ENCODE measurements at regions not wholly inside any gene's neighbourhood (a gene's known extent, or its start where the extent isn't known, plus 50 kb on each side); places are given as distances from the start of the nearest gene placed in this dataset.

GRCh38 chr7:26493737-26494428 is 202.2 kb downstream of the SNX10 start:
- no peak overlapping the region for H3K4me3 ChIP-seq (ENCODE audit: low read length)
- no peak for TF ChIP-seq CTCF (conservative IDR thresholded peaks at IDR 0.05; ENCODE audit: low read depth, low read length)
- no peak for DNase-seq (ENCODE audit: low read depth)

- TF ChIP-seq CTCF (conservative IDR thresholded peaks at IDR 0.05; ENCODE audit: low read depth, low read length): no peak
- DNase-seq (ENCODE audit: low read depth): no peak
- no peak overlapping the region for H3K4me3 ChIP-seq (ENCODE audit: low read length)
Measured at GRCh38 chr7:26495569-26495968, 203.9 kb downstream of the SNX10 start.

GRCh38 chr7:26497801-26498596 is 206.3 kb downstream of the SNX10 start:
- no peak for DNase-seq (ENCODE audit: low read depth)
- TF ChIP-seq CTCF (conservative IDR thresholded peaks at IDR 0.05; ENCODE audit: low read depth, low read length): no peak
- H3K4me3 ChIP-seq (ENCODE audit: low read length): no peak overlapping the region

- H3K4me3 ChIP-seq (ENCODE audit: low read length): no peak overlapping the region
- no peak for TF ChIP-seq CTCF (conservative IDR thresholded peaks at IDR 0.05; ENCODE audit: low read depth, low read length)
- no peak for DNase-seq (ENCODE audit: low read depth)
Measured at GRCh38 chr7:26499315-26499897, 207.7 kb downstream of the SNX10 start.

GRCh38 chr7:26500749-26501352 is 209.2 kb downstream of the SNX10 start:
- TF ChIP-seq CTCF (conservative IDR thresholded peaks at IDR 0.05; ENCODE audit: low read depth, low read length): peak; percentile 61
- no peak overlapping the region for H3K4me3 ChIP-seq (ENCODE audit: low read length)
- DNase-seq (ENCODE audit: low read depth): peak; percentile 3

- no peak for TF ChIP-seq CTCF (conservative IDR thresholded peaks at IDR 0.05; ENCODE audit: low read depth, low read length)
- no peak overlapping the region for H3K4me3 ChIP-seq (ENCODE audit: low read length)
- no peak for DNase-seq (ENCODE audit: low read depth)
Measured at GRCh38 chr7:26504411-26505120, 212.9 kb downstream of the SNX10 start.
